GM20000 (cell line): ENCODE measurements at regions not wholly inside any gene's neighbourhood (a gene's known extent, or its start where the extent isn't known, plus 50 kb on each side); places are given as distances from the start of the nearest gene placed in this dataset.
A peak's percentile ranks its signal among the peaks of the same experiment; 100 is the strongest.

Experiments
- DNase-seq: peaks from one replicate; pipeline ENCODE4 v3.0.0; 2012; ENCODE audit warnings: low spot score
- TF ChIP-seq, protein P1 (sequence below): IDR thresholded peaks from 2 replicates; pipeline ENCODE4 v1.5.1; 2012; ENCODE audit warnings: mild to moderate bottlenecking, control low read depth; ENCODE audit errors: extremely low read depth, missing control alignments

DNA sequence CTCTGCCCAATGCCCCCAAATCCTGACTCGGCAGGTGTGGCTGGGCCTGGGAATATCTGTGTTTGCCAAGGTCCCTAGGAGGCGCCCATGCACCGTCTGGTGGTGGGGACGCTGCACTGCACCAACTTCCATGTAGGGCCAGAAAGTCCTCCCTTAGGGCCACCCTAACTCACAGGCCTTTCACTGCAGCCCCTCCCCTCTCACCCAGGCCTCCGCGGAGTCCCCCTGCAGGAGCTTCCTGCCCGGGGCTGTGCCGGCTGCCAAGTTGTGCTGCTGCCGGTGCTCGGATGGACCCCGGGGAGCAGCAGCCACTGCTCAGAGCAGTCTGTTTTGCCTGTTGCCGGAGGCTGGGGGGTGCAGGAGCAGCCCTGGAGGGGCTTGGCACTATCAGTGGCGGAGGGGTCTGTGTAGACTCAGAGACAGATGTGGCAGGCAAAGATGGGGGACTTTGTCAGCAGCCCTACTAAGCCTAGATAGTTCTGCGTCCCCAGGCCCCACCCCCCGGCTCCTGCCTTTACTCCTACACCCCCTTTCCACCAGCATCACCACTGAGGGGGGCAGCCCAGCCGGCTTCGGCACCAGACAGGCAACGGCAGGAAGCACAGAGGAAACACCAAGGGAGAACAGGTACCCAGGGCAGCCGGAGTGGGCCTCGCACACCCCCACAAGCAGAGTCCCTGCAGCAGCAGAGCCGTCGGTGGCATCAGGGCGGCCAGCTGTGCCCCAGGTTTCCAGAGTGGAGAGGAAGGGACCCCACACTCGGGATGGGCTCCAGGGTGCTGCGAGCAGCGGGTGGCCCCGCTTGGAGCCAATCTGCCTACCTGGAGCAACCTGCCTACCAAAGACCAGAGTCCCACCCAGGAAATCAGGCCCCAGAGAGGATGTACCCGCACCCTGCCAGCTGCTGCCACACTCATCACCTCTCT is 124.3 kb downstream of the TRIM29 start:
- peak; percentile 67 for DNase-seq
- TF ChIP-seq, protein P1, sequence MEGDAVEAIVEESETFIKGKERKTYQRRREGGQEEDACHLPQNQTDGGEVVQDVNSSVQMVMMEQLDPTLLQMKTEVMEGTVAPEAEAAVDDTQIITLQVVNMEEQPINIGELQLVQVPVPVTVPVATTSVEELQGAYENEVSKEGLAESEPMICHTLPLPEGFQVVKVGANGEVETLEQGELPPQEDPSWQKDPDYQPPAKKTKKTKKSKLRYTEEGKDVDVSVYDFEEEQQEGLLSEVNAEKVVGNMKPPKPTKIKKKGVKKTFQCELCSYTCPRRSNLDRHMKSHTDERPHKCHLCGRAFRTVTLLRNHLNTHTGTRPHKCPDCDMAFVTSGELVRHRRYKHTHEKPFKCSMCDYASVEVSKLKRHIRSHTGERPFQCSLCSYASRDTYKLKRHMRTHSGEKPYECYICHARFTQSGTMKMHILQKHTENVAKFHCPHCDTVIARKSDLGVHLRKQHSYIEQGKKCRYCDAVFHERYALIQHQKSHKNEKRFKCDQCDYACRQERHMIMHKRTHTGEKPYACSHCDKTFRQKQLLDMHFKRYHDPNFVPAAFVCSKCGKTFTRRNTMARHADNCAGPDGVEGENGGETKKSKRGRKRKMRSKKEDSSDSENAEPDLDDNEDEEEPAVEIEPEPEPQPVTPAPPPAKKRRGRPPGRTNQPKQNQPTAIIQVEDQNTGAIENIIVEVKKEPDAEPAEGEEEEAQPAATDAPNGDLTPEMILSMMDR = peak; percentile 61

DNA sequence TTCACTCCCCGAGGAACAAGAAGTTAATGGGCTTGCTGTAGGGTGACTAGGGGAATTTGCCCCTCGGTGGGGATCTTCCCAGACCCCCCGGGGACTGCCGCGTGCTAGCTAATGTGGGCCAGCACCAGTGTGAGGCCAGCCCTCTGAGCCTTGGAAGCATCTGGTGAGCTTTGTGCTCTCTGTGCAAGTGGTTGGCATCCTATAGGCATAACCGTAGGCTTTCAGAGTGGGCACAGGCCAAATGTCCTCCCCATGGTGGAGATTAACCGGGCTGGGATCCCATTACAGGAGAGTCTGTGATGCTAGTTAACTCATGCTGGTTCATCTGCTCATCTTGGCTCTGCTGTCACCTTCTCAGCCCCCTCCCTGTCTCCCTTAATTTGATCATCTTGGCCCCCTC is 125.7 kb downstream of the TRIM29 start:
- TF ChIP-seq, protein P1 = no peak
- no peak for DNase-seq

DNA sequence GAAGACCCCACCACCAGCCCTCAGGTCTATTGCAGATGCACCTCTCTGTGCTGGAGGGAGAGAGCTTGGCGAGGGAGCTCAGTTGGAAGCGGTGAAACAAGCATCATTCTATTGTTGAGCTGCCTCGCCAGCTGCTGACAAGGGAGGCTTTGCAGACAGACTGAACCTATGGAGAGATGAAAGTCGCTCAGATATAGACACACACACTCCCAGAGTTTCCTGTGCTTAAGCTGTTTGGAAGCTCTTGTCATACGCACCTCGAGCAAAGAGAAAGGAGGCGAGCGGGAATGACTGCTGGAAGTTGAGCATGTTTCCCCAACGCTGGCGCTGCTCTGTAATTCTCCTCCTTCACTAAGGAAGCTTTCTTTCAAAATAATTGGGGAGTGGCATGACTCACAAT is 126.1 kb downstream of the TRIM29 start:
- DNase-seq = no peak
- TF ChIP-seq, protein P1 = no peak

DNA sequence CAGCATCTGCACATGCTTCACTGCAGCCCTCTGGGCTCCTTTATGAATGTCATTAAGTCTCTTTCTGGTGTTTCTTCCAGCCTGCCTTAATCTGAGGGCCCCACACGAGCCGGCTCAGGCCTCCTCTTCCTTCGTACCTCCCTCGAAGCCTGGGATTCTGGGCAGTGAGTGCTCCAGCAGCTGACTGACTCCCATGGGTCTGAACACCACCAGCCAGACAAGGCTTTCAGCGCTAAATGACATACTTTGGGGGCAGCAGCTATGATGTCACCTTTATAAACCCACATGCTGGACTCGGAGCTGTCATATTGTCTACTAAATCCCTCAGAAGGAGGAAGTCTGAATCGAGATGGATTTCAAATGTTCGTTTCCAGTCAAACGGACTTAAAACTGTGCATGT is 127.1 kb downstream of the TRIM29 start:
- TF ChIP-seq, protein P1 = no peak
- no peak for DNase-seq

DNA sequence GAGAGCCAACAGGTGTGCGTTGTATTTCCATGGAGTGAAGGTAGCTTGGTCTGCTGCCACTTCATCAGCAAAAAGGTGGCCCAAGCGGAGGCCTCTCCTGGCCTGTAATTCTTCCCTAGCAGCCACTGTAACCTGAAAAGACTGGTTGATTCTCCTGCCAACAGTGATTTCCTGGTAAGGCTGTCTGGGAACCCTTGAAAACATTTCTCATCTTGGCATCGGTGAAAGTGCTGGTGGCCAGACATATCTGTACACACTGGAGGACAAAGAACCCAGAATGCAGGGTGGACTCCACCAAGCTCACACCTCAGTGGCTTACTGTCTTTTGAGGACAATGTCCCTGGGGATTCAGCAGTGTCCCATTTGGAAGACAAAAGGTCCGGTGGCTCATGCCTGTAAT is 128.0 kb downstream of the TRIM29 start:
- TF ChIP-seq, protein P1 = no peak
- no peak for DNase-seq

DNA sequence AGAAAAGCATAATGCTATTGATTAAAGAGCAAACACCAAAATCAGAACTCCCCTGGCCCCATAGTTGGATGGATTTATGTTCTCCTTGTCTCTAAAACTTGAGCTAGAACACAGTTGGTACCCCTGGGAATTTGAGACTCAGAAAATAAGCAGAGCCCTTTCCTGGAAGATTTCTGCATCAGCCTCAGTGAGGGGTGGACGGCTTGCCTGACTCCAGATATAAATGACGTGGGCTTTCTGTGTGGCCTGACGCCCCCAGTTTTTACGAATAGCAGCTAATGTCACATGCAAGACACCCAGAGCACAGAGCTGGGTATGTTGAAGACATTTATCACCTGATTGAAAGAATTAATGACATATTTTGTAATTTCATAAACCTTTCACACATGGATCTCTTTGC is 130.8 kb downstream of the TRIM29 start:
- TF ChIP-seq, protein P1 = no peak
- no peak for DNase-seq

DNA sequence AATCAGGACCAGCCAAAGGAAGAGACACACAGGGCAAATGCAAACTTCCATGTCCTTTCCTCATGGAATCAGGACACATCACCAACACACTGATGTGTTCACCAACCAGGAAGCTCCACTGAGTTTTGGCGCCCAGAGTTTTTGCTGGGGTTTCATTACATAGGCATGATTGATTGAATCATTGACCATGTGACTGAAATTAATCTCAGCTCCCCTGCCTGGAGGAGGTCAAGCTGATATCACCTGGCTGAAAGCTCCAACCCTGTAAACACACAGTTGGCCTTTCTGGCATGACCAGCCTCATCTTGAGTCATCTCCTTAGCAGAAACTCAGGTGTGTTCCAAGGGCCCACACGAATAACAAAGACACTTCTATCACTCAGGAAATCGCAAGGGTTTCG is 133.2 kb downstream of the TRIM29 start:
- no peak for DNase-seq
- TF ChIP-seq, protein P1 = no peak
